MG63 (cell line): ENCODE measurements at regions not wholly inside any gene's neighbourhood (a gene's known extent, or its start where the extent isn't known, plus 50 kb on each side); places are given as distances from the start of the nearest gene placed in this dataset.
A peak's percentile ranks its signal among the peaks of the same experiment; 100 is the strongest.

Experiments
- DNase-seq: peaks from one replicate; pipeline ENCODE4 v3.0.0-alpha.2; 2020
- H3K27me3 ChIP-seq: fragments of 250-450 bp; sonication (Bioruptor Pico); 2 replicates; pipeline ENCODE4 v1.5.1; 2020; ENCODE audit warnings: mild to moderate bottlenecking, moderate library complexity
- H3K36me3 ChIP-seq: fragments of 250-450 bp; sonication (Bioruptor Pico); 2 replicates; pipeline ENCODE4 v1.5.1; 2020; ENCODE audit warnings: mild to moderate bottlenecking, moderate library complexity
- H3K4me3 ChIP-seq: fragments of 250-450 bp; sonication (Bioruptor Pico); 2 replicates; pipeline ENCODE4 v1.5.1; 2020; ENCODE audit warnings: mild to moderate bottlenecking, moderate library complexity
- H3K9me3 ChIP-seq: fragments of 250-450 bp; sonication (Bioruptor Pico); 2 replicates; pipeline ENCODE4 v1.5.1; 2020; ENCODE audit warnings: mild to moderate bottlenecking, moderate library complexity

GRCh38 chr21:35770101-35770945 lies 290.0 kb downstream of the SETD4 start:
- no peaks in the 10 kb centered on the region for H3K9me3 ChIP-seq
- no peaks in the 10 kb centered on the region for H3K36me3 ChIP-seq
- no peak for DNase-seq
- no peak overlapping the region for H3K4me3 ChIP-seq
- no peaks in the 10 kb centered on the region for H3K27me3 ChIP-seq

GRCh38 chr21:35768187-35768586 lies 292.1 kb downstream of the SETD4 start:
- H3K36me3 ChIP-seq = no peaks in the 10 kb centered on the region
- DNase-seq = no peak
- no peaks in the 10 kb centered on the region for H3K9me3 ChIP-seq
- H3K27me3 ChIP-seq = no peaks in the 10 kb centered on the region
- H3K4me3 ChIP-seq = no peak overlapping the region

- DNase-seq = no peak
- Histone ChIP-seq H3K36me3 (no peaks in the 10 kb centered on the region), H3K27me3 (no peaks in the 10 kb centered on the region), H3K4me3 (no peak overlapping the region), H3K9me3 (no peaks in the 10 kb centered on the region)
These were observed 295.7 kb downstream of the SETD4 start for GRCh38 chr21:35764586-35764985.

GRCh38 chr21:35764077-35764476 lies 296.2 kb downstream of the SETD4 start:
- no peaks in the 10 kb centered on the region for H3K27me3 ChIP-seq
- H3K9me3 ChIP-seq = no peaks in the 10 kb centered on the region
- H3K4me3 ChIP-seq = no peak overlapping the region
- no peak for DNase-seq
- no peaks in the 10 kb centered on the region for H3K36me3 ChIP-seq

GRCh38 chr21:35754583-35754982 lies 305.7 kb downstream of the SETD4 start:
- no peak for DNase-seq

GRCh38 chr21:35753308-35753707 lies 307.0 kb downstream of the SETD4 start:
- Histone ChIP-seq H3K27me3 (0 out of 2 replicates have a peak, but pooled peaks cover 2% of the 10 kb centered on the region), H3K4me3 (no peak overlapping the region), H3K9me3 (no peaks in the 10 kb centered on the region), H3K36me3 (no peaks in the 10 kb centered on the region)
- no peak for DNase-seq

More at GRCh38 chr21:35754583-35754982, 305.7 kb downstream of the SETD4 start:
- Histone ChIP-seq H3K27me3 (0 out of 2 replicates have a peak, but pooled peaks cover 2% of the 10 kb centered on the region), H3K4me3 (no peak overlapping the region), H3K9me3 (no peaks in the 10 kb centered on the region), H3K36me3 (no peaks in the 10 kb centered on the region)

GRCh38 chr21:35751171-35751570 lies 309.2 kb downstream of the SETD4 start:
- DNase-seq = no peak
- no peaks in the 10 kb centered on the region for H3K9me3 ChIP-seq
- no peak overlapping the region for H3K4me3 ChIP-seq
- H3K36me3 ChIP-seq = no peaks in the 10 kb centered on the region
- H3K27me3 ChIP-seq = no peaks in the 10 kb centered on the region

GRCh38 chr21:35749904-35750303 lies 310.4 kb downstream of the SETD4 start:
- Histone ChIP-seq H3K36me3 (no peaks in the 10 kb centered on the region), H3K4me3 (no peak overlapping the region), H3K27me3 (no peaks in the 10 kb centered on the region), H3K9me3 (no peaks in the 10 kb centered on the region)
- DNase-seq = no peak

GRCh38 chr21:35748678-35749314 lies 311.5 kb downstream of the SETD4 start:
- no peak for DNase-seq
- Histone ChIP-seq H3K9me3 (no peaks in the 10 kb centered on the region), H3K36me3 (no peaks in the 10 kb centered on the region), H3K27me3 (no peaks in the 10 kb centered on the region), H3K4me3 (no peak overlapping the region)

GRCh38 chr21:35743571-35743970 lies 316.8 kb downstream of the SETD4 start:
- Histone ChIP-seq H3K4me3 (no peak overlapping the region), H3K36me3 (no peaks in the 10 kb centered on the region), H3K27me3 (no peaks in the 10 kb centered on the region), H3K9me3 (no peaks in the 10 kb centered on the region)
- DNase-seq = no peak

GRCh38 chr21:35738347-35738961 lies 321.9 kb downstream of the SETD4 start:
- H3K36me3 ChIP-seq = no peaks in the 10 kb centered on the region
- no peaks in the 10 kb centered on the region; the same call in 1 of the 2 replicates for H3K27me3 ChIP-seq
- H3K9me3 ChIP-seq = no peaks in the 10 kb centered on the region
- H3K4me3 ChIP-seq = no peak overlapping the region
- DNase-seq = peak; percentile 23

- H3K36me3 ChIP-seq = no peaks in the 10 kb centered on the region
- no peaks in the 10 kb centered on the region for H3K9me3 ChIP-seq
- no peaks in the 10 kb centered on the region; the same call in 1 of the 2 replicates for H3K27me3 ChIP-seq
- DNase-seq = no peak
- H3K4me3 ChIP-seq = no peak overlapping the region
These were observed 322.4 kb downstream of the SETD4 start for GRCh38 chr21:35737899-35738346.

- Histone ChIP-seq H3K9me3 (no peaks in the 10 kb centered on the region), H3K4me3 (no peak overlapping the region), H3K27me3 (no peaks in the 10 kb centered on the region; the same call in 1 of the 2 replicates), H3K36me3 (no peaks in the 10 kb centered on the region)
- DNase-seq = no peak
These were observed 322.9 kb downstream of the SETD4 start for GRCh38 chr21:35737449-35737848.

GRCh38 chr21:35732788-35733187 lies 327.5 kb downstream of the SETD4 start:
- no peak for DNase-seq
- no peaks in the 10 kb centered on the region for H3K36me3 ChIP-seq
- H3K27me3 ChIP-seq = no peaks in the 10 kb centered on the region; the same call in 1 of the 2 replicates
- H3K9me3 ChIP-seq = no peaks in the 10 kb centered on the region
- H3K4me3 ChIP-seq = no peak overlapping the region

- DNase-seq = no peak
- no peak overlapping the region for H3K4me3 ChIP-seq
- H3K9me3 ChIP-seq = no peaks in the 10 kb centered on the region
- H3K27me3 ChIP-seq = peaks cover 4% of the 10 kb centered on the region; the same call in 1 of the 2 replicates
- H3K36me3 ChIP-seq = no peaks in the 10 kb centered on the region
These were observed 330.0 kb downstream of the SETD4 start for GRCh38 chr21:35730325-35730724.

- Histone ChIP-seq H3K9me3 (no peaks in the 10 kb centered on the region), H3K4me3 (no peak overlapping the region), H3K36me3 (no peaks in the 10 kb centered on the region), H3K27me3 (peaks cover 4% of the 10 kb centered on the region; the same call in 1 of the 2 replicates)
- no peak for DNase-seq
These were observed 332.5 kb downstream of the SETD4 start for GRCh38 chr21:35727830-35728229.

- peaks cover 4% of the 10 kb centered on the region; the same call in 1 of the 2 replicates for H3K27me3 ChIP-seq
- H3K4me3 ChIP-seq = no peak overlapping the region
- DNase-seq = no peak
- H3K9me3 ChIP-seq = no peaks in the 10 kb centered on the region
- no peaks in the 10 kb centered on the region for H3K36me3 ChIP-seq
These were observed 336.2 kb downstream of the SETD4 start for GRCh38 chr21:35724156-35724555.
